Right lung (tissue), 2 donors: ENCODE measurements at regions not wholly inside any gene's neighbourhood (a gene's known extent, or its start where the extent isn't known, plus 50 kb on each side); places are given as distances from the start of the nearest gene placed in this dataset.
"Not testable (repeated sequence)": the region's sequence is repeated elsewhere in the genome, so short reads cannot be mapped to it uniquely, and the experiment has no call there.

Source experiments
- DNase-seq, 2 donors: peaks; one replicate each; pipeline ENCODE4 v3.0.0-alpha.2; 2013

GRCh38 chr7:32681174-32681518 is 185.9 kb downstream of the AVL9 start:
- no peak for DNase-seq

GRCh38 chr7:32680259-32681173 is 185.2 kb downstream of the AVL9 start:
- DNase-seq = no peak

GRCh38 chr7:32679192-32679591 is 183.9 kb downstream of the AVL9 start:
- DNase-seq = no peak

GRCh38 chr7:32677593-32677992 is 182.3 kb downstream of the AVL9 start:
- no peak for DNase-seq

- no peak for DNase-seq
These were observed 181.1 kb downstream of the AVL9 start for GRCh38 chr7:32676249-32676941.

GRCh38 chr7:32673275-32673983 is 178.1 kb downstream of the AVL9 start:
- no peak for DNase-seq

GRCh38 chr7:32670110-32671025 is 175.1 kb downstream of the AVL9 start:
- no peak for DNase-seq

- not testable (repeated sequence) for DNase-seq
These were observed 174.0 kb downstream of the AVL9 start for GRCh38 chr7:32669173-32669870.

- DNase-seq = not testable (repeated sequence)
These were observed 173.3 kb downstream of the AVL9 start for GRCh38 chr7:32668387-32669097.

GRCh38 chr7:32667586-32667985 is 172.3 kb downstream of the AVL9 start:
- DNase-seq = not testable (repeated sequence)

GRCh38 chr7:32663805-32664211 is 168.5 kb downstream of the AVL9 start:
- DNase-seq = not testable (repeated sequence)

- not testable (repeated sequence) for DNase-seq
These were observed 167.2 kb downstream of the AVL9 start for GRCh38 chr7:32662509-32662908.

- DNase-seq = no peak
These were observed 166.6 kb downstream of the AVL9 start for GRCh38 chr7:32661929-32662328.

GRCh38 chr7:32661501-32661900 is 166.2 kb downstream of the AVL9 start:
- DNase-seq = no peak

GRCh38 chr7:32660936-32661335 is 165.6 kb downstream of the AVL9 start:
- DNase-seq = no peak

GRCh38 chr7:32659853-32660252 is 164.6 kb downstream of the AVL9 start:
- DNase-seq = no peak

GRCh38 chr7:32658467-32658869 is 163.2 kb downstream of the AVL9 start:
- no peak for DNase-seq

GRCh38 chr7:32658034-32658433 is 162.7 kb downstream of the AVL9 start:
- DNase-seq = no peak

GRCh38 chr7:32654549-32654948 is 159.3 kb downstream of the AVL9 start:
- not testable (repeated sequence) for DNase-seq

GRCh38 chr7:32650356-32650755 is 155.1 kb downstream of the AVL9 start:
- DNase-seq = not testable (repeated sequence)
